Large intestine (tissue), 3 donors: ENCODE measurements at regions not wholly inside any gene's neighbourhood (a gene's known extent, or its start where the extent isn't known, plus 50 kb on each side); places are given as distances from the start of the nearest gene placed in this dataset.
"Not testable (repeated sequence)": the region's sequence is repeated elsewhere in the genome, so short reads cannot be mapped to it uniquely, and the experiment has no call there.

ENCODE experiments used
- DNase-seq, 2 donors: peaks; one replicate each; pipeline versions ENCODE4 v3.0.0 to v3.0.0-alpha.2; 2013
- H3K27ac ChIP-seq: one replicate; pipeline ENCODE4 v1.5.1; 2013; ENCODE audit warnings: low read length
- H3K27me3 ChIP-seq: 2 replicates; pipeline ENCODE4 v1.6.1; 2013; ENCODE audit warnings: low read length; ENCODE audit not compliant: control insufficient read depth, insufficient read depth
- H3K36me3 ChIP-seq: 2 replicates; pipeline ENCODE4 v1.6.1; 2013; ENCODE audit warnings: low read length; ENCODE audit not compliant: control insufficient read depth, insufficient read depth
- H3K4me1 ChIP-seq: one replicate; pipeline ENCODE4 v1.6.1; 2013; ENCODE audit warnings: low read length; ENCODE audit not compliant: control insufficient read depth, insufficient read depth
- H3K4me3 ChIP-seq: one replicate; pipeline ENCODE4 v1.5.1; 2013; ENCODE audit warnings: low read length
- H3K9me3 ChIP-seq: one replicate; pipeline ENCODE4 v1.6.1; 2013; ENCODE audit warnings: mild to moderate bottlenecking, low read depth, low read length, moderate library complexity; ENCODE audit not compliant: control insufficient read depth
- WGBS: methylation state at CpG from one replicate; pipeline ENCODE4 v1.1.5; 2013; ENCODE audit warnings: low lambda C conversion rate; ENCODE audit not compliant: insufficient coverage; 5-methylcytosine and 5-hydroxymethylcytosine counted together

DNA sequence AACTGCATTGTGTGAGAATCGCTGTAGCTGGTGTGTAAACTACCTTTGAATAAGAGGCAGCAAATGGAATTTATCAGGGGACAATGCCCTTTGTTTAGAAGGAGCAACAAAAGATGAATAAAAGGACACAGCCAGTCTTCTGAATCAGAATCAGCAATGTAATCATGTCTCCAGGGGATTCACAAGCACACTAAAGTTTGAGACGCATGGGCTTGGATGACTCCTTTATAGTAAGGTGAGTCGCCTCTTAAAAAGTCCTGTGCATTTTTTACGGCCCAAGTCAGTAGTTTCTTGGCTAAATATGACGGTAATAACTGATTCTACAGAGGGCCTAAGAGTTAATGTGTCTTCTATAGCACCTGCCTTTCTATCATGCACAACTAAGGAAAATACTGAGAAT is 113.6 kb upstream of the NUDT12 start:
- WGBS = 80% methylated on average over 1 of the region's 5 CpGs
- not testable (repeated sequence) for H3K27me3 ChIP-seq, H3K36me3 ChIP-seq, H3K27ac ChIP-seq, H3K4me3 ChIP-seq, DNase-seq, H3K9me3 ChIP-seq, H3K4me1 ChIP-seq

- 100% methylated on average over 1 of the region's 3 CpGs for WGBS
- no peak overlapping the region for H3K27ac ChIP-seq
- no peak overlapping the region for H3K4me3 ChIP-seq
- H3K9me3 ChIP-seq = no peaks in the 10 kb centered on the region
- H3K36me3 ChIP-seq = no peaks in the 10 kb centered on the region
- no peak for DNase-seq
- no peaks in the 10 kb centered on the region for H3K4me1 ChIP-seq
- peaks cover 2% of the 10 kb centered on the region for H3K27me3 ChIP-seq
These were observed 112.2 kb upstream of the NUDT12 start for GRCh38 chr5:103674739-103675138.

GRCh38 chr5:103674251-103674650 is 111.7 kb upstream of the NUDT12 start:
- WGBS = no CpG with 5 or more reads among the region's 1 CpG
- Histone ChIP-seq H3K9me3 (no peaks in the 10 kb centered on the region), H3K27me3 (peaks cover 2% of the 10 kb centered on the region), H3K27ac (no peak overlapping the region), H3K4me3 (no peak overlapping the region), H3K4me1 (no peaks in the 10 kb centered on the region), H3K36me3 (no peaks in the 10 kb centered on the region)
- no peak for DNase-seq

- DNase-seq = no peak
- H3K36me3 ChIP-seq = no peaks in the 10 kb centered on the region
- H3K27me3 ChIP-seq = peaks cover 2% of the 10 kb centered on the region
- no peaks in the 10 kb centered on the region for H3K9me3 ChIP-seq
- no peak overlapping the region for H3K27ac ChIP-seq
- H3K4me3 ChIP-seq = no peak overlapping the region
- 84% methylated on average over 3 of the region's 5 CpGs for WGBS
- no peaks in the 10 kb centered on the region for H3K4me1 ChIP-seq
These were observed 107.0 kb upstream of the NUDT12 start for GRCh38 chr5:103669615-103670014.

DNA sequence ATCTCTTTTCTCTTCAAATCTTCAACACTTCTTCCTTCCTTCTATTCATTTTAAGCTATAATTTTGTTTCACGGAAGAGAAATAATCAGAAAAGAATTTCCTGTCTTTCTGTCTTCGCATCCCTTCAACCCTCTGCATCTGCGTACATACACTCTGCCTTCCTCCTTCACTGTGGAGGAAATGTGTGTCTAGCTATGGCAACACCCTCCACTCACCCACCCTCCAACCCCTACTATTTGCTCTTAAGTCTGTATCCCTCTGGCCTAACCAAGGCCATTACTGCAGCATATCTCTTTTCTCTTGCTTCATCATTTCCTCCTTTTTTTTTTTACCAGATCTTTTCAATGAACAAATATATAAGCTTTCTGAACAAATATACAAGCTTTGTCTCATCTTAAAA is 105.7 kb upstream of the NUDT12 start:
- DNase-seq = no peak
- no peak overlapping the region for H3K27ac ChIP-seq
- 100% methylated on average over 3 of the region's 3 CpGs for WGBS
- H3K27me3 ChIP-seq = peaks cover 2% of the 10 kb centered on the region
- no peaks in the 10 kb centered on the region for H3K4me1 ChIP-seq
- no peaks in the 10 kb centered on the region for H3K9me3 ChIP-seq
- no peak overlapping the region for H3K4me3 ChIP-seq
- no peaks in the 10 kb centered on the region for H3K36me3 ChIP-seq

DNA sequence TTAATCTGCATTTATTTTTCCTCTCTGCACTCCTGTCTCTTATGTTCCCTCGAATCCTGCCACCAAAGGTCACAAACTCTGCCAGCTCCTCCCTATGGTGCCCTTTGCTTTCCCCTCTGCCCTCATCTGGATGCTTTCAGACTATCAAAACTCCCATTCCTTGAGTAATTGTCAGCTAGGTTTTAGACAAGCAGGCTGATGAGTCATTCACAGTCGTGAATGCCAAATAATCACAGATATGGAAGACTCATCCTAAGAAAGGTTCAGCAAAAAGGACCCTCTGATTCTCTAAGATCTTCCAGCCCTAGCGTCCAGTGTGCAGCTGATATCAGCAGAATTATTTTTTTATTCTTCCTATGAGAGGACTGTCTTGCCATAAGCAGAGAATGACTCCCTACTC is 104.5 kb upstream of the NUDT12 start:
- no peak for DNase-seq
- H3K9me3 ChIP-seq = no peaks in the 10 kb centered on the region
- H3K27ac ChIP-seq = no peak overlapping the region
- H3K4me3 ChIP-seq = no peak overlapping the region
- 66% methylated on average over 2 of the region's 3 CpGs for WGBS
- H3K27me3 ChIP-seq = peaks cover 2% of the 10 kb centered on the region
- no peaks in the 10 kb centered on the region for H3K4me1 ChIP-seq
- no peaks in the 10 kb centered on the region for H3K36me3 ChIP-seq

DNA sequence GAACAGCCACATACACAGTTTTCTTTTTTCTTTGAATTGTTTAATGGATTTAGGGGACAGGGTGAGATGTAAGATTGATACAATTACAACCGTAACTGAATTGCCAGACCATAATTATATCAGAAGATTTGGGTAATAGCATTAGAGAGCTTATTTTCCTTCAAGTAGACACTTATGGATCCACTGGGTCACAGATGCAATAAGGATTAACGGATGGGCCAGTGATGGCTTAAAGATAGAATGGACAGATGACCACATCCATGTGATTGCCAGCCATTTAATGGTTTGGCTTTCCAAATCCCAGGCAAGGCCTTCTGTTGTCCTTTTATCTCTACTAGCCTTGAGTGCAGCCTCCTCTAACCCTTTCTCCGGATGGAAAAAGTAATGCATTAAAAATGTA is 94.7 kb upstream of the NUDT12 start:
- no peak overlapping the region for H3K4me3 ChIP-seq
- H3K4me1 ChIP-seq = no peaks in the 10 kb centered on the region
- no peaks in the 10 kb centered on the region for H3K36me3 ChIP-seq
- no peaks in the 10 kb centered on the region for H3K27me3 ChIP-seq
- no peaks in the 10 kb centered on the region for H3K9me3 ChIP-seq
- no peak overlapping the region for H3K27ac ChIP-seq
- WGBS = 80% methylated on average over 1 of the region's 3 CpGs
- DNase-seq = no peak

- H3K27me3 ChIP-seq = no peaks in the 10 kb centered on the region
- WGBS = 63% methylated on average over 2 of the region's 2 CpGs
- no peaks in the 10 kb centered on the region for H3K9me3 ChIP-seq
- no peak overlapping the region for H3K4me3 ChIP-seq
- no peaks in the 10 kb centered on the region for H3K4me1 ChIP-seq
- no peak overlapping the region for H3K27ac ChIP-seq
- no peaks in the 10 kb centered on the region for H3K36me3 ChIP-seq
- no peak for DNase-seq
These were observed 85.5 kb upstream of the NUDT12 start for GRCh38 chr5:103648086-103648485.

- Histone ChIP-seq H3K4me3 (no peak overlapping the region), H3K4me1 (no peaks in the 10 kb centered on the region), H3K9me3 (no peaks in the 10 kb centered on the region), H3K36me3 (no peaks in the 10 kb centered on the region), H3K27ac (no peak overlapping the region), H3K27me3 (no peaks in the 10 kb centered on the region)
- no CpG with 5 or more reads among the region's 6 CpGs for WGBS
- no peak for DNase-seq
These were observed 84.4 kb upstream of the NUDT12 start for GRCh38 chr5:103646698-103647614.

- Histone ChIP-seq H3K27ac (no peak overlapping the region), H3K9me3 (no peaks in the 10 kb centered on the region), H3K4me1 (no peaks in the 10 kb centered on the region), H3K4me3 (no peak overlapping the region), H3K36me3 (no peaks in the 10 kb centered on the region), H3K27me3 (no peaks in the 10 kb centered on the region)
- DNase-seq = no peak
- no CpG with 5 or more reads among the region's 1 CpG for whole genome bisulfite sequencing
These were observed 83.2 kb upstream of the NUDT12 start for GRCh38 chr5:103645816-103646215.

DNA sequence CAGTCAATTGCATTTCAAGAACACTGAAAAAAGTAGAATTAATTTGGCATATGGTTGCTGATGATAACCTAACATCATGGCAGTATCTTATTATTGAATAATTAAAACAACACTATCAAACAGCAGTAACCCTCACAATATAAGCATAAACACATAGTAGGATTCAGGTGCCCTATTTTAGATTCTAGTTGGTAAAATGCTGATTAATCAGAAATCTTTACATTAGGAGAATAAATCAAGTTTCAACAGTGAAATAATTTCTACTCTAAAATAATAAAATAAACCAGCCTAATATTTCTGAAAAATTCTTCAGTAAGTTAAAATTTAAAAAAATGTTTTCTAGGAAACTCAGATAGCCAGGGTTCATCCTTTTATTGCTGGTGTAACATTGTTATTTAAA is 76.4 kb upstream of the NUDT12 start:
- Histone ChIP-seq H3K4me1 (no peaks in the 10 kb centered on the region), H3K36me3 (no peaks in the 10 kb centered on the region), H3K9me3 (no peaks in the 10 kb centered on the region), H3K4me3 (no peak overlapping the region), H3K27me3 (peaks cover under 1% of the 10 kb centered on the region), H3K27ac (no peak overlapping the region)
- no peak for DNase-seq
